ENCODE measurements at regions not wholly inside any gene's neighbourhood (a gene's known extent, or its start where the extent isn't known, plus 50 kb on each side); places are given as distances from the start of the nearest gene placed in this dataset.

DNA sequence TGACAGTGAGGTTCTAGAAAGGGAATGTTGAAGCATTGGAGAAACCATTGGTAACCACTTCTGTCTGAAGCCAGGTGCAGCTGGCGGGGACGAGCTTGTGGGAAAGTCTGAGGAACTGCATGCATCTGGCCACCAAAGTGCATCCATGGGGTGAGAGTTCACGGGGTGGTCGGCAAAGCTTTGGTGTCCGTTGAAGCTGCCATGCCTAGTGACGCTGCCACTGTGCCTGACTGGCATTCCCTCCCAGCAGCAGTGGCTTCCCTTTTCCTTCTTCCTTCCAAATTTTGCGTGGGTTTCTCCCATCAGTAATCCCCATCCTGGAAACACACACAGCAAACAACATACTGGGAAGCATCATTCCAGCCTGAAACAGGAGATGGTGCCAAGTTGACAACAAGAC lies 145.7 kb upstream of the ALDH1B1 start:
- no peak for TF ChIP-seq POLR2A (IDR thresholded peaks at IDR 0.05)
- no peak for TF ChIP-seq POLR2AphosphoS5 (IDR thresholded peaks at IDR 0.05)
